Fibroblast of lung (primary cell): ENCODE measurements at regions not wholly inside any gene's neighbourhood (a gene's known extent, or its start where the extent isn't known, plus 50 kb on each side); places are given as distances from the start of the nearest gene placed in this dataset.

Experiments used
- DNase-seq, 2 donors: peaks; one replicate each; pipeline versions ENCODE4 v3.0.0 to v3.0.0-alpha.2; 2010; ENCODE audit warnings: low read depth in 2 of 2
- H2AFZ ChIP-seq: 2 replicates; pipeline ENCODE4 v1.5.1; 2012; ENCODE audit warnings: low read length, control low read depth, inconsistent platforms
- H3K27ac ChIP-seq: 2 replicates; pipeline ENCODE4 v1.5.1; 2011; ENCODE audit warnings: low read length, control low read depth; ENCODE audit not compliant: insufficient read depth
- H3K27me3 ChIP-seq: 2 replicates; pipeline ENCODE4 v1.5.1; 2011; ENCODE audit warnings: mild to moderate bottlenecking, low read length; ENCODE audit not compliant: control insufficient read depth, insufficient read depth
- H3K36me3 ChIP-seq: 2 replicates; pipeline ENCODE4 v1.5.1; 2011; ENCODE audit warnings: low read length; ENCODE audit not compliant: control insufficient read depth, insufficient read depth
- H3K4me1 ChIP-seq: 2 replicates; pipeline ENCODE4 v1.5.1; 2011; ENCODE audit warnings: low read length; ENCODE audit not compliant: control insufficient read depth, insufficient read depth; ENCODE audit errors: extremely low read depth
- H3K4me2 ChIP-seq: 2 replicates; pipeline ENCODE4 v1.5.1; 2011; ENCODE audit warnings: low read length, control low read depth; ENCODE audit not compliant: insufficient read depth; ENCODE audit errors: extremely low read depth
- H3K4me3 ChIP-seq, 4 experiments: fragments of 200-600 bp in 1 of 4; sonication (generic) in 1 of 4; replicated peaks in 1 of 4; 2 replicates each; pipeline ENCODE4 v1.5.1; 2011 to 2016; ENCODE audit warnings: low read length in 4 of 4, low read depth in 3 of 4, mild to moderate bottlenecking in 3 of 4, control low read depth in 2 of 4, inconsistent platforms in 1 of 4, mixed read lengths in 1 of 4; ENCODE audit not compliant: insufficient read depth in 1 of 4; ENCODE audit errors: control extremely low read depth in 1 of 4
- H3K79me2 ChIP-seq: 2 replicates; pipeline ENCODE4 v1.5.1; 2012; ENCODE audit warnings: mild to moderate bottlenecking, low read length, inconsistent platforms; ENCODE audit not compliant: control insufficient read depth, insufficient read depth
- H3K9ac ChIP-seq: 2 replicates; pipeline ENCODE4 v1.5.1; 2011; ENCODE audit warnings: mild to moderate bottlenecking, low read length, control low read depth; ENCODE audit not compliant: insufficient read depth
- H3K9me3 ChIP-seq: 2 replicates; pipeline ENCODE4 v1.5.1; 2012; ENCODE audit warnings: low read depth, low read length; ENCODE audit not compliant: control insufficient read depth, insufficient read depth
- H4K20me1 ChIP-seq: 2 replicates; pipeline ENCODE4 v1.5.1; 2011; ENCODE audit warnings: low read length; ENCODE audit not compliant: control insufficient read depth, insufficient read depth; ENCODE audit errors: extremely low read depth
- EZH2 ChIP-seq: IDR thresholded peaks from 2 replicates; pipeline ENCODE4 v1.5.1; 2012; ENCODE audit warnings: low read length, control low read depth, mild to moderate bottlenecking; ENCODE audit errors: missing control alignments
- TF ChIP-seq, protein P1 (sequence below), 2 donors: IDR thresholded peaks in 1 of 2; conservative IDR thresholded peaks in 1 of 2; 1 replicate in 1 of 2; 2 replicates in 1 of 2; pipeline ENCODE4 v1.5.1; 2011 to 2012; ENCODE audit warnings: low read length in 2 of 2, control low read depth in 1 of 2, inconsistent platforms in 1 of 2, low read depth in 1 of 2, mild to moderate bottlenecking in 1 of 2

DNA sequence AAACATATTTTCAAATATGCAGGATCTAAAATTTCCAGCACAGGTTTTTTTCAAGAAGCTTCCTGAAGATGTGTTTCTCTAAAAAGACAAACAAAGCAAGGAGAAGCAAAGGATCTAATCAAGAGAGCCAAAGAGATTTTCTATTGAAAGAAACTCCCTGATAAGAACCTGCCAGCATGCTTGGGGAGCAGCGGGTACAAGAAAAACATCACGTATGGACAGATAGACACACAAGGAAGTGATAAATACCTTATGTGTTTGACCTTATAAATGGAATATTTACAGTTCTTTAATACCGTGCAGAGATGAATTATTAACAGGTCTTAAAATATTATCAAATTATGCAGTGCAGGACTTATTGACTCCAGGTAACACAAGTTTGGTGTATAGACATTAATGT is 562.1 kb downstream of the DACH1 start:
- Histone ChIP-seq H3K4me1 (no peaks in the 10 kb centered on the region), H3K36me3 (no peaks in the 10 kb centered on the region), H3K27ac (no peak overlapping the region), H3K79me2 (no peaks in the 10 kb centered on the region), H3K27me3 (no peaks in the 10 kb centered on the region), H3K4me2 (no peak overlapping the region), H3K9ac (no peak overlapping the region), H3K4me3 (no peak overlapping the region), H2AFZ (no peak overlapping the region), H3K9me3 (no peaks in the 10 kb centered on the region), H4K20me1 (no peaks in the 10 kb centered on the region)
- no peak for TF ChIP-seq EZH2
- TF ChIP-seq, protein P1, sequence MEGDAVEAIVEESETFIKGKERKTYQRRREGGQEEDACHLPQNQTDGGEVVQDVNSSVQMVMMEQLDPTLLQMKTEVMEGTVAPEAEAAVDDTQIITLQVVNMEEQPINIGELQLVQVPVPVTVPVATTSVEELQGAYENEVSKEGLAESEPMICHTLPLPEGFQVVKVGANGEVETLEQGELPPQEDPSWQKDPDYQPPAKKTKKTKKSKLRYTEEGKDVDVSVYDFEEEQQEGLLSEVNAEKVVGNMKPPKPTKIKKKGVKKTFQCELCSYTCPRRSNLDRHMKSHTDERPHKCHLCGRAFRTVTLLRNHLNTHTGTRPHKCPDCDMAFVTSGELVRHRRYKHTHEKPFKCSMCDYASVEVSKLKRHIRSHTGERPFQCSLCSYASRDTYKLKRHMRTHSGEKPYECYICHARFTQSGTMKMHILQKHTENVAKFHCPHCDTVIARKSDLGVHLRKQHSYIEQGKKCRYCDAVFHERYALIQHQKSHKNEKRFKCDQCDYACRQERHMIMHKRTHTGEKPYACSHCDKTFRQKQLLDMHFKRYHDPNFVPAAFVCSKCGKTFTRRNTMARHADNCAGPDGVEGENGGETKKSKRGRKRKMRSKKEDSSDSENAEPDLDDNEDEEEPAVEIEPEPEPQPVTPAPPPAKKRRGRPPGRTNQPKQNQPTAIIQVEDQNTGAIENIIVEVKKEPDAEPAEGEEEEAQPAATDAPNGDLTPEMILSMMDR (conservative IDR thresholded peaks at IDR 0.05 in 1 of 2, IDR thresholded peaks at IDR 0.05 in 1 of 2; ENCODE audit: low read depth in 1 of 2, low read length in 2 of 2), result no peak
- DNase-seq, result no peak

DNA sequence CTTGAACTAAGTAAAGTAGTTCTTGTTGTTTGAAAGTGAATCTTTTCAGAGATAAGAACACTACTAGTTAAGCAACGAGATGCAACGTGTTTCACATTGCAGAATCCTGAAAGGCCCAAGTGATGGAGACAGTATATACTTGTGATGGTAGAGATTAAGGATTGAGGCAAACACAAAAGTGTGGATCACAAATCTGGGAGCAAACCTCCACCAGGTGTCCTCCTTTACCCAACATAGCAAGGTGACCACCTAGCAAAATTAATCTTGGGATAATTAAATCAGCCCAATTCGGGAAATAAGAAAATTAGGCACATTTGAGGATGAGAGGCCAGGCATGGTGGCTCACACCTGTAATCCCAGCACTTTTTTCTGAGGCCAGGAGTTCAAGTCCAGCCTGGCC is 563.9 kb downstream of the DACH1 start:
- Histone ChIP-seq H2AFZ (no peak overlapping the region), H3K4me1 (no peaks in the 10 kb centered on the region), H3K9me3 (no peaks in the 10 kb centered on the region), H3K4me3 (no peak overlapping the region), H3K27me3 (no peaks in the 10 kb centered on the region), H3K79me2 (no peaks in the 10 kb centered on the region), H3K9ac (no peak overlapping the region), H3K27ac (no peak overlapping the region), H3K4me2 (no peak overlapping the region), H3K36me3 (no peaks in the 10 kb centered on the region), H4K20me1 (no peaks in the 10 kb centered on the region)
- TF ChIP-seq EZH2, result no peak
- TF ChIP-seq, protein P1 (conservative IDR thresholded peaks at IDR 0.05 in 1 of 2, IDR thresholded peaks at IDR 0.05 in 1 of 2; ENCODE audit: low read depth in 1 of 2, low read length in 2 of 2), result peak; percentile 11 to 22
- DNase-seq, result peak in 1 of 2 donors; percentile 8

DNA sequence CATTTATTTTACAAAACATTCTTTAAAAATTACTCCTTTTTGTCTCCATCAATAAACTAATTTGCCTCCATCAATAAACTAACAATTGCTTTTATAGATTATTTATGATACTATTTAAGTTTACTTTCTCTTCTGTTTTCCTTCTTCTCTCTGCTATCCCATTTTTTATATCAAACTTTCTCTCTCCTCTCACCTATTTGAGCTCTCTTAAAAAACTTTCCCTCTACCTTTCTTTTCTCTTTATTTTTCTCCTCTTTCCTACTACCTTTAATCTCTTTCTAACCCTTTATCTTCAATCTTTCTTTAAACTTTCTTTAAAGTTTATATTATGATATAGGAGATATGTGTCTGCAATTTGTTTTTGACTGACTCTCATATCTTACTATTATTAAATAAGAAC is 566.4 kb downstream of the DACH1 start:
- Histone ChIP-seq H3K36me3 (no peaks in the 10 kb centered on the region), H3K4me2 (no peak overlapping the region), H3K79me2 (no peaks in the 10 kb centered on the region), H3K9ac (no peak overlapping the region), H3K4me3 (no peak overlapping the region), H3K27ac (no peak overlapping the region), H3K4me1 (no peaks in the 10 kb centered on the region), H4K20me1 (no peaks in the 10 kb centered on the region), H2AFZ (no peak overlapping the region), H3K27me3 (no peaks in the 10 kb centered on the region), H3K9me3 (no peaks in the 10 kb centered on the region)
- DNase-seq, result no peak
- TF ChIP-seq, protein P1 (conservative IDR thresholded peaks at IDR 0.05 in 1 of 2, IDR thresholded peaks at IDR 0.05 in 1 of 2; ENCODE audit: low read depth in 1 of 2, low read length in 2 of 2), result no peak
- TF ChIP-seq EZH2, result no peak
